A673 (cell line): ENCODE measurements at regions not wholly inside any gene's neighbourhood (a gene's known extent, or its start where the extent isn't known, plus 50 kb on each side); places are given as distances from the start of the nearest gene placed in this dataset.
"Not testable (repeated sequence)": the region's sequence is repeated elsewhere in the genome, so short reads cannot be mapped to it uniquely, and the experiment has no call there.

Experiments
- BruUV-seq: library from RNA; stranded (reverse); fragments of 400-500 nt; replicated peaks from 2 replicates; lab custom pipeline; 2021; lab: Mats Ljungman, UMichigan
- CTCF ChIA-PET: fragments of 300-600 bp; sonication (Branson Sonifier 250); formaldehyde crosslinking; loops from one replicate; lab custom pipeline; 2022; ENCODE audit warnings: antibody characterized with exemption; lab: Charles Lee
- POLR2A ChIA-PET: fragments of 300-600 bp; sonication (Branson Sonifier 250); formaldehyde crosslinking; loops from one replicate; lab custom pipeline; 2022; ENCODE audit warnings: antibody characterized with exemption; ENCODE audit not compliant: low non-redundant PET; lab: Charles Lee
- DNase-seq: peaks from one replicate; pipeline ENCODE4 v3.0.0-alpha.2; 2015; ENCODE audit warnings: low spot score
- H3K27ac ChIP-seq: fragments of 200-600 bp; sonication (generic); 2 replicates; pipeline ENCODE4 v1.5.1; 2016; ENCODE audit warnings: mixed run types, low read depth, mild to moderate bottlenecking, mixed read lengths, antibody characterized with exemption, low read length; ENCODE audit not compliant: poor library complexity, severe bottlenecking
- H3K27me3 ChIP-seq: fragments of 200-600 bp; sonication (generic); replicated peaks from 2 replicates; pipeline ENCODE4 v1.6.1; 2017; ENCODE audit warnings: mixed run types, low read depth, mild to moderate bottlenecking, mixed read lengths, antibody characterized with exemption, low read length; ENCODE audit not compliant: insufficient read depth, poor library complexity
- H3K36me3 ChIP-seq: fragments of 200-600 bp; sonication (generic); 2 replicates; pipeline ENCODE4 v1.6.1; 2016; ENCODE audit warnings: mixed run types, mild to moderate bottlenecking, mixed read lengths, antibody characterized with exemption, low read length; ENCODE audit not compliant: insufficient read depth, poor library complexity, severe bottlenecking
- H3K4me1 ChIP-seq: fragments of 200-600 bp; sonication (generic); 2 replicates; pipeline ENCODE4 v1.6.1; 2017; ENCODE audit warnings: mixed run types, mild to moderate bottlenecking, mixed read lengths, antibody characterized with exemption, low read length; ENCODE audit not compliant: insufficient read depth, poor library complexity, severe bottlenecking
- H3K4me3 ChIP-seq: fragments of 200-600 bp; sonication (generic); 2 replicates; pipeline ENCODE4 v1.5.1; 2016; ENCODE audit warnings: low read depth, mixed run types, mild to moderate bottlenecking, mixed read lengths, low read length; ENCODE audit not compliant: poor library complexity, severe bottlenecking
- H3K9me3 ChIP-seq: fragments of 200-600 bp; sonication (generic); 2 replicates; pipeline ENCODE4 v1.6.1; 2016; ENCODE audit warnings: mixed run types, low read depth, mild to moderate bottlenecking, mixed read lengths, antibody characterized with exemption, low read length; ENCODE audit not compliant: poor library complexity, severe bottlenecking
- intact Hi-C: fragments of 100-400 bp; cut with micrococcal nuclease; formaldehyde crosslinking; loops from one replicate; pipeline ENCODE4 v1.10.0; 2022; ENCODE audit not compliant: unreplicated experiment

DNA sequence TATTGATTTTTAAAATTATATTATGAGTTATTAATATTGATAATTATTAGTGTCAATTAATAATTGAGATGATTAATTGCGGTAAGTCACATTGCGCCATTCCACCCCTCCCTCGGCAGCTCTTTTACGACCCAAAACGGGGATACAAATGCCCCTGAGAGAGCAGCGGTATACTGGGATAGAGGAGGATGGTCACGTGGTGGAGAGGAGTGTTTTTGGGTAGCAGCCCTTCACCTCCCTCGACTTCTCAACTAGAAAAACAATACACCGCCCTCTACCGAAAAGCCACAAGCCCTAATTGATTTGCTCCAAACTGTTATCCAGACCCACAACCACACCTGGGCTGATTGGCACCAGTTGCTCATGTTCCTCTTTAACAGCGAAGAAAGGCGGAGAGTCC lies 71.0 kb downstream of the DAPL1 start:
- POLR2A ChIA-PET, CTCF ChIA-PET, DNase-seq, H3K27ac ChIP-seq, H3K36me3 ChIP-seq, H3K27me3 ChIP-seq, H3K4me3 ChIP-seq, intact Hi-C loops, BruUV-seq, H3K9me3 ChIP-seq, H3K4me1 ChIP-seq: not testable (repeated sequence)

DNA sequence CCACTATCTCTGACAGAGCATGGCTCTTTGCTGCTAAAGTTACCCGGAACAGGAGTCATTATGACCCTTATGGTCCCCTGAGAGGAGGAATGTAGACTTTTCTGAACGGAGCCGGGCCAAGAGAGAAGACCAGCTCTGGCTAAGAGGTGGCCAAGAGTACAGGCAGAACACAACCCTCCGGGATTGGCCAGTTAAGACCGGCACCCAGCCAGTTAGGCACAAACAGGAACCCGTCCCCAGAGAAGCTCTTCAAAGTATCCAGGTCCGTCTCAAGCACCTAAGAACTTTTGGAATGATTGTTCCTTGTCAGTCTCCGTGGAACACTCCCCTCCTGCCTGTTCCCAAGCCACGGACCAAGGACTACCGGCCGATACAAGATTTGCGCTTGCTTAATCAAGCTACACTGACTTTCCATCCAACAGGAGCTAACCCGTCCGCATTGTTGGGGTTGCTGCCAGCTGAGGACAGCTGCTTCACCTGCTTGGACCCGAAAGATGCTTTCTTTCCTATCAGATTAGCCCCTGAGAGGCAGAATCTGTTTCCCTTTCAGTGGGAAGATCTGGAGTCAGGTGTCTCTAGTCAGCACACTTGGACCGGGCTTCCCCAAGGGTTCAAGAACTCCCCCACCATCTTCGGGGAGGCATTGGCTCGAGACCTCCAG lies 72.5 kb downstream of the DAPL1 start:
- CTCF ChIA-PET, BruUV-seq, H3K4me3 ChIP-seq, H3K27me3 ChIP-seq, H3K9me3 ChIP-seq, intact Hi-C loops, H3K36me3 ChIP-seq, H3K4me1 ChIP-seq, H3K27ac ChIP-seq, POLR2A ChIA-PET, DNase-seq: not testable (repeated sequence)

DNA sequence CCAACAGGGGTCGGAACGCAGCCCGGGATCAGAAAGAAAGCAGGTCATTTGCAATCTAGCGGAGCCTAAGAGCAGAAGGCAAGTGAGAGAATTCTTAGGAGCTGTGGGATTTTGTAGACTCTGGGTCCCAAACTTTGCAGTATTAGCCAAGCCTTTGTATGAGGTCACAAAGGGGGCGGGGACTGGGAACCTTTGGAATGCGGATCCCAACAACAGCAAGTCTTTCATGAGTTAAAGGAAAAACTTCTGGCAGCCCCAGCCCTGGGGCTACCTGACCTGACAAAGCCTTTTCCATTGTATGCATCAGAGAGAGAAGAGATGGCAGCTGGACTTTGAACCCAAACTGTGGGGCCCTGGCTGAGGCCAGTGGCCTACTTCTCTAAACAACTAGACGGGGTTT lies 73.3 kb downstream of the DAPL1 start:
- CTCF ChIA-PET, DNase-seq, BruUV-seq, H3K27ac ChIP-seq, H3K9me3 ChIP-seq, H3K4me1 ChIP-seq, intact Hi-C loops, H3K36me3 ChIP-seq, H3K27me3 ChIP-seq, H3K4me3 ChIP-seq, POLR2A ChIA-PET: not testable (repeated sequence)

DNA sequence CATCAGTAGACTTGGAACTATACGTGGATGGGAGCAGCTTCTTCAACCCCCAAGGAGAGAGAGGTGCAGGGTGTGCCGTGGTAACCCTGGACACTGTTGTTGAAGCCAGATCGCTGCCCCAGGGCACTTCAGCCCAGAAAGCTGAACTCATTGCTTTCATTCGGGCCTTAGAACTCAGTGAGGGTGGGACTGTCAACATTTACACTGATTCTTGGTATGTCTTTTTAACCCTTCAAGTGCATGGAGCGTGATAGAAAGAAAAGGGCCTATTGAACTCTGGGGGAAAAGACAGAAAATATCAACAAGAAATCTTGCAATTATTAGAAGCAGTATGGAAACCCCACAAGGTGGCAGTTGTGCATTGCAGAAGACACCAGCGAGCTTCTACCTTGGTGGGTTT lies 74.0 kb downstream of the DAPL1 start:
- H3K4me3 ChIP-seq, CTCF ChIA-PET, H3K27ac ChIP-seq, H3K27me3 ChIP-seq, H3K9me3 ChIP-seq, POLR2A ChIA-PET, DNase-seq, H3K36me3 ChIP-seq, BruUV-seq, H3K4me1 ChIP-seq, intact Hi-C loops: not testable (repeated sequence)

DNA sequence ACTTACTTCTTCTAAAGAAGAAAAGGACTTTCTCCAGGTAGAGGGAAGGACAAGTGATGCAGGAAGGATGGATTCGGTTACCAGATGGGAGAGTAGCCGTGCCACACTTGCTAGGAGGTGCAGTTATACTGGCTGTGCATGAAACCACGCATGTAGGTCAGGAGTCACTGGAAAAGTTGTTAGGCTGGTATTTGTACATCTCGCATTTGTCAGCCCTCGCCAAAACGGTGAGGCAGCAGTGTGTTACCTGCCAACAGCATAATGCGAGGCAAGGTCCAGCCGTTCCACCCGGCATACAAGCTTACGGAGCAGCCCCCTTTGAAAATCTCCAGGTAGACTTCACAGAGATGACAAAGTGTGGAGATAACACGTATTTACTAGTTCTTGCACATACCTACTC lies 74.5 kb downstream of the DAPL1 start:
- H3K4me1 ChIP-seq, intact Hi-C loops, H3K36me3 ChIP-seq, DNase-seq, BruUV-seq, POLR2A ChIA-PET, H3K27me3 ChIP-seq, CTCF ChIA-PET, H3K4me3 ChIP-seq, H3K9me3 ChIP-seq, H3K27ac ChIP-seq: not testable (repeated sequence)
